ENCODE measurements at regions not wholly inside any gene's neighbourhood (a gene's known extent, or its start where the extent isn't known, plus 50 kb on each side); places are given as distances from the start of the nearest gene placed in this dataset.

DNA sequence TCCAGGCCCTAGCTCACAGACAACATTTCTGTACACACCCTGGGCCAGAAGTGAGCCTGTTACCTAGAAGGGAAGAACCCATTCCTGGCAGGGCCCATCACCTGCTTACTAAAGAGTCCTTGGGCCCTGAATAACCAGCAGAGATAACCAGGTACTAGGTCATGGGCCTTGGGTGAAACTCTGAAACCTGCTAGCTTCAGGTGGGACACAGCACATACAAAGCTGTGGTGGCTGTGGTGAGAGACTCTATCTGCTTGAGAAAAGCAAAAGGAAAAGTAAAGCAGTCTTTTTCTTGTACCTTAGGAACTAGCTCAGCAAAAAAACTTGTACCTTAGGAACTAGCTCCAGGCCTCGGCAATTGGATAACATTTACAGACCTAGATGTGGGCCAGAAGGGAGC, 1895.9 kb upstream of the PCDH20 start:
- TF ChIP-seq, protein P1, sequence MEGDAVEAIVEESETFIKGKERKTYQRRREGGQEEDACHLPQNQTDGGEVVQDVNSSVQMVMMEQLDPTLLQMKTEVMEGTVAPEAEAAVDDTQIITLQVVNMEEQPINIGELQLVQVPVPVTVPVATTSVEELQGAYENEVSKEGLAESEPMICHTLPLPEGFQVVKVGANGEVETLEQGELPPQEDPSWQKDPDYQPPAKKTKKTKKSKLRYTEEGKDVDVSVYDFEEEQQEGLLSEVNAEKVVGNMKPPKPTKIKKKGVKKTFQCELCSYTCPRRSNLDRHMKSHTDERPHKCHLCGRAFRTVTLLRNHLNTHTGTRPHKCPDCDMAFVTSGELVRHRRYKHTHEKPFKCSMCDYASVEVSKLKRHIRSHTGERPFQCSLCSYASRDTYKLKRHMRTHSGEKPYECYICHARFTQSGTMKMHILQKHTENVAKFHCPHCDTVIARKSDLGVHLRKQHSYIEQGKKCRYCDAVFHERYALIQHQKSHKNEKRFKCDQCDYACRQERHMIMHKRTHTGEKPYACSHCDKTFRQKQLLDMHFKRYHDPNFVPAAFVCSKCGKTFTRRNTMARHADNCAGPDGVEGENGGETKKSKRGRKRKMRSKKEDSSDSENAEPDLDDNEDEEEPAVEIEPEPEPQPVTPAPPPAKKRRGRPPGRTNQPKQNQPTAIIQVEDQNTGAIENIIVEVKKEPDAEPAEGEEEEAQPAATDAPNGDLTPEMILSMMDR (IDR thresholded peaks at IDR 0.05), result no peak
- no peak for TF ChIP-seq POLR2A (IDR thresholded peaks at IDR 0.05)
